ENCODE measurements at regions not wholly inside any gene's neighbourhood (a gene's known extent, or its start where the extent isn't known, plus 50 kb on each side); places are given as distances from the start of the nearest gene placed in this dataset.

GRCh38 chr2:180343528-180344345 lies 336.6 kb upstream of the CWC22 start:
- Histone ChIP-seq H3K27ac (ENCODE audit: low read length) (no peak overlapping the region), H3K4me1 (ENCODE audit: control insufficient read depth, insufficient read depth, low read length) (no peaks in the 10 kb centered on the region), H3K36me3 (ENCODE audit: control insufficient read depth in 2 of 2, insufficient read depth in 2 of 2, low read length in 2 of 2) (no peaks in the 10 kb centered on the region), H3K27me3 (ENCODE audit: control insufficient read depth in 1 of 2, insufficient read depth in 2 of 2, low read length in 2 of 2) (no peaks in the 10 kb centered on the region), H3K4me3 (ENCODE audit: low read length in 2 of 2) (no peak overlapping the region), H3K9ac (ENCODE audit: low read length in 2 of 2) (no peak overlapping the region), H3K9me3 (ENCODE audit: control insufficient read depth in 2 of 2, low read length in 2 of 2) (no peaks in the 10 kb centered on the region)

- no peak overlapping the region for H3K27ac ChIP-seq (ENCODE audit: low read length)
- H3K36me3 ChIP-seq (ENCODE audit: control insufficient read depth in 2 of 2, insufficient read depth in 2 of 2, low read length in 2 of 2): no peaks in the 10 kb centered on the region
- no peaks in the 10 kb centered on the region for H3K27me3 ChIP-seq (ENCODE audit: control insufficient read depth in 1 of 2, insufficient read depth in 2 of 2, low read length in 2 of 2)
- H3K4me3 ChIP-seq (ENCODE audit: low read length in 2 of 2): no peak overlapping the region
- H3K9me3 ChIP-seq (ENCODE audit: control insufficient read depth in 2 of 2, low read length in 2 of 2): peaks cover 0 to 13% of the 10 kb centered on the region in 2 donors
- H3K4me1 ChIP-seq (ENCODE audit: control insufficient read depth, insufficient read depth, low read length): no peaks in the 10 kb centered on the region
- no peak overlapping the region for H3K9ac ChIP-seq (ENCODE audit: low read length in 2 of 2)
Observed at GRCh38 chr2:180337136-180337535, 330.0 kb upstream of the CWC22 start.

GRCh38 chr2:180336550-180336949 lies 329.5 kb upstream of the CWC22 start:
- H3K36me3 ChIP-seq (ENCODE audit: control insufficient read depth in 2 of 2, insufficient read depth in 2 of 2, low read length in 2 of 2): no peaks in the 10 kb centered on the region
- H3K4me1 ChIP-seq (ENCODE audit: control insufficient read depth, insufficient read depth, low read length): no peaks in the 10 kb centered on the region
- no peak overlapping the region for H3K27ac ChIP-seq (ENCODE audit: low read length)
- H3K27me3 ChIP-seq (ENCODE audit: control insufficient read depth in 1 of 2, insufficient read depth in 2 of 2, low read length in 2 of 2): no peaks in the 10 kb centered on the region
- peaks cover 0 to 13% of the 10 kb centered on the region in 2 donors for H3K9me3 ChIP-seq (ENCODE audit: control insufficient read depth in 2 of 2, low read length in 2 of 2)
- no peak overlapping the region for H3K9ac ChIP-seq (ENCODE audit: low read length in 2 of 2)
- no peak overlapping the region for H3K4me3 ChIP-seq (ENCODE audit: low read length in 2 of 2)

GRCh38 chr2:180334514-180334913 lies 327.4 kb upstream of the CWC22 start:
- Histone ChIP-seq H3K4me1 (ENCODE audit: control insufficient read depth, insufficient read depth, low read length) (no peaks in the 10 kb centered on the region), H3K9ac (ENCODE audit: low read length in 2 of 2) (no peak overlapping the region), H3K9me3 (ENCODE audit: control insufficient read depth in 2 of 2, low read length in 2 of 2) (peaks cover 0 to 13% of the 10 kb centered on the region in 2 donors), H3K36me3 (ENCODE audit: control insufficient read depth in 2 of 2, insufficient read depth in 2 of 2, low read length in 2 of 2) (no peaks in the 10 kb centered on the region), H3K4me3 (ENCODE audit: low read length in 2 of 2) (no peak overlapping the region), H3K27ac (ENCODE audit: low read length) (no peak overlapping the region), H3K27me3 (ENCODE audit: control insufficient read depth in 1 of 2, insufficient read depth in 2 of 2, low read length in 2 of 2) (no peaks in the 10 kb centered on the region)

GRCh38 chr2:180328795-180329422 lies 321.8 kb upstream of the CWC22 start:
- H3K4me1 ChIP-seq (ENCODE audit: control insufficient read depth, insufficient read depth, low read length): no peaks in the 10 kb centered on the region
- H3K9me3 ChIP-seq (ENCODE audit: control insufficient read depth in 2 of 2, low read length in 2 of 2): peaks cover 0 to 2% of the 10 kb centered on the region in 2 donors
- no peak overlapping the region for H3K27ac ChIP-seq (ENCODE audit: low read length)
- H3K9ac ChIP-seq (ENCODE audit: low read length in 2 of 2): no peak overlapping the region
- no peaks in the 10 kb centered on the region for H3K27me3 ChIP-seq (ENCODE audit: control insufficient read depth in 1 of 2, insufficient read depth in 2 of 2, low read length in 2 of 2)
- H3K4me3 ChIP-seq (ENCODE audit: low read length in 2 of 2): no peak overlapping the region
- no peaks in the 10 kb centered on the region for H3K36me3 ChIP-seq (ENCODE audit: control insufficient read depth in 2 of 2, insufficient read depth in 2 of 2, low read length in 2 of 2)

GRCh38 chr2:180327185-180327584 lies 320.1 kb upstream of the CWC22 start:
- Histone ChIP-seq H3K9me3 (ENCODE audit: control insufficient read depth in 2 of 2, low read length in 2 of 2) (no peaks in the 10 kb centered on the region), H3K36me3 (ENCODE audit: control insufficient read depth in 2 of 2, insufficient read depth in 2 of 2, low read length in 2 of 2) (no peaks in the 10 kb centered on the region), H3K4me3 (ENCODE audit: low read length in 2 of 2) (no peak overlapping the region), H3K4me1 (ENCODE audit: control insufficient read depth, insufficient read depth, low read length) (no peaks in the 10 kb centered on the region), H3K27me3 (ENCODE audit: control insufficient read depth in 1 of 2, insufficient read depth in 2 of 2, low read length in 2 of 2) (no peaks in the 10 kb centered on the region), H3K9ac (ENCODE audit: low read length in 2 of 2) (no peak overlapping the region), H3K27ac (ENCODE audit: low read length) (no peak overlapping the region)

GRCh38 chr2:180325416-180326120 lies 318.5 kb upstream of the CWC22 start:
- H3K36me3 ChIP-seq (ENCODE audit: control insufficient read depth in 2 of 2, insufficient read depth in 2 of 2, low read length in 2 of 2): no peaks in the 10 kb centered on the region
- no peak overlapping the region for H3K4me3 ChIP-seq (ENCODE audit: low read length in 2 of 2)
- H3K27ac ChIP-seq (ENCODE audit: low read length): no peak overlapping the region

GRCh38 chr2:180324182-180324581 lies 317.1 kb upstream of the CWC22 start:
- Histone ChIP-seq H3K4me3 (ENCODE audit: low read length in 2 of 2) (no peak overlapping the region), H3K9me3 (ENCODE audit: control insufficient read depth in 2 of 2, low read length in 2 of 2) (no peaks in the 10 kb centered on the region), H3K9ac (ENCODE audit: low read length in 2 of 2) (no peak overlapping the region), H3K4me1 (ENCODE audit: control insufficient read depth, insufficient read depth, low read length) (no peaks in the 10 kb centered on the region), H3K27ac (ENCODE audit: low read length) (no peak overlapping the region), H3K36me3 (ENCODE audit: control insufficient read depth in 2 of 2, insufficient read depth in 2 of 2, low read length in 2 of 2) (no peaks in the 10 kb centered on the region), H3K27me3 (ENCODE audit: control insufficient read depth in 1 of 2, insufficient read depth in 2 of 2, low read length in 2 of 2) (no peaks in the 10 kb centered on the region)

More at GRCh38 chr2:180325416-180326120, 318.5 kb upstream of the CWC22 start:
- Histone ChIP-seq H3K9ac (ENCODE audit: low read length in 2 of 2) (no peak overlapping the region), H3K4me1 (ENCODE audit: control insufficient read depth, insufficient read depth, low read length) (no peaks in the 10 kb centered on the region), H3K27me3 (ENCODE audit: control insufficient read depth in 1 of 2, insufficient read depth in 2 of 2, low read length in 2 of 2) (no peaks in the 10 kb centered on the region), H3K9me3 (ENCODE audit: control insufficient read depth in 2 of 2, low read length in 2 of 2) (no peaks in the 10 kb centered on the region)

- Histone ChIP-seq H3K36me3 (ENCODE audit: control insufficient read depth in 2 of 2, insufficient read depth in 2 of 2, low read length in 2 of 2) (no peaks in the 10 kb centered on the region), H3K27ac (ENCODE audit: low read length) (no peak overlapping the region), H3K4me1 (ENCODE audit: control insufficient read depth, insufficient read depth, low read length) (no peaks in the 10 kb centered on the region), H3K9ac (ENCODE audit: low read length in 2 of 2) (no peak overlapping the region), H3K27me3 (ENCODE audit: control insufficient read depth in 1 of 2, insufficient read depth in 2 of 2, low read length in 2 of 2) (no peaks in the 10 kb centered on the region), H3K4me3 (ENCODE audit: low read length in 2 of 2) (no peak overlapping the region), H3K9me3 (ENCODE audit: control insufficient read depth in 2 of 2, low read length in 2 of 2) (no peaks in the 10 kb centered on the region)
Observed at GRCh38 chr2:180322781-180323180, 315.7 kb upstream of the CWC22 start.

GRCh38 chr2:180319586-180320405 lies 312.7 kb upstream of the CWC22 start:
- Histone ChIP-seq H3K4me3 (ENCODE audit: low read length in 2 of 2) (no peak overlapping the region), H3K4me1 (ENCODE audit: control insufficient read depth, insufficient read depth, low read length) (no peaks in the 10 kb centered on the region), H3K9me3 (ENCODE audit: control insufficient read depth in 2 of 2, low read length in 2 of 2) (peaks cover 0 to 3% of the 10 kb centered on the region in 2 donors), H3K9ac (ENCODE audit: low read length in 2 of 2) (no peak overlapping the region), H3K27me3 (ENCODE audit: control insufficient read depth in 1 of 2, insufficient read depth in 2 of 2, low read length in 2 of 2) (no peaks in the 10 kb centered on the region), H3K36me3 (ENCODE audit: control insufficient read depth in 2 of 2, insufficient read depth in 2 of 2, low read length in 2 of 2) (no peaks in the 10 kb centered on the region), H3K27ac (ENCODE audit: low read length) (no peak overlapping the region)
